Gastrocnemius medialis (tissue), 4 donors: ENCODE measurements at regions not wholly inside any gene's neighbourhood (a gene's known extent, or its start where the extent isn't known, plus 50 kb on each side); places are given as distances from the start of the nearest gene placed in this dataset.

Source experiments
- ATAC-seq, 2 donors: fragments of 150-250 bp; one replicate each; pipeline ENCODE4 v1.9.1; 2016
- DNase-seq, 2 donors: peaks; one replicate each; pipeline ENCODE4 v3.0.0-alpha.2; 2019
- H3K27ac ChIP-seq, 4 donors: fragments of 200-600 bp; sonication (generic); 1 replicate in 1 of 4; 2 replicates in 3 of 4; pipeline ENCODE4 v1.5.1; 2016 to 2018; ENCODE audit warnings: mild to moderate bottlenecking in 2 of 4, moderate library complexity in 1 of 4
- H3K27me3 ChIP-seq, 3 donors: fragments of 200-600 bp; sonication (generic) in 2 of 3; 1 replicate in 1 of 3; 2 replicates in 2 of 3; pipeline versions ENCODE4 v1.5.1 to v1.6.0; 2016 to 2019; ENCODE audit warnings: mild to moderate bottlenecking in 1 of 3, moderate library complexity in 1 of 3
- H3K36me3 ChIP-seq, 2 donors: fragments of 200-600 bp; sonication (generic) in 1 of 2; one replicate each; pipeline ENCODE4 v1.5.1; 2017 to 2018
- H3K4me1 ChIP-seq, 2 donors: fragments of 200-600 bp; sonication (generic) in 1 of 2; one replicate each; pipeline ENCODE4 v1.5.1; 2016 to 2017; ENCODE audit warnings: mild to moderate bottlenecking in 2 of 2
- H3K4me3 ChIP-seq, 4 donors: fragments of 200-600 bp; sonication (generic) in 3 of 4; 1 replicate in 1 of 4; 2 replicates in 3 of 4; pipeline ENCODE4 v1.5.1; 2016 to 2019; ENCODE audit warnings: mild to moderate bottlenecking in 2 of 4
- H3K9me3 ChIP-seq, 3 donors: fragments of 200-600 bp; sonication (generic) in 2 of 3; 1 replicate in 1 of 3; 2 replicates in 2 of 3; pipeline ENCODE4 v1.5.1; 2016 to 2019
- CTCF ChIP-seq, 5 experiments: fragments of 450-650 bp in 3 of 5; fragments of 200-600 bp in 2 of 5; sonication (generic) in 2 of 5; IDR thresholded peaks in 4 of 5; conservative IDR thresholded peaks in 1 of 5; 1 replicate in 4 of 5; 2 replicates in 1 of 5; pipeline ENCODE4 v1.5.1; 2016 to 2019; ENCODE audit warnings: antibody characterized with exemption in 5 of 5, mild to moderate bottlenecking in 3 of 5, moderate library complexity in 3 of 5
- POLR2A ChIP-seq, 2 donors: fragments of 450-650 bp; IDR thresholded peaks; one replicate each; pipeline ENCODE4 v1.6.1; 2017; ENCODE audit warnings: antibody characterized with exemption in 2 of 2, mild to moderate bottlenecking in 2 of 2, moderate library complexity in 2 of 2
- in situ Hi-C, 4 donors: fragments of 200-750 bp; cut with MboI; loops; one replicate each; pipeline versions ENCODE4 v1.15.0 to v1.8.0; 2017; ENCODE audit warnings: low sequenced_read_pairs in 4 of 4
- intact Hi-C: fragments of 100-400 bp; cut with DNase I; formaldehyde crosslinking; loops from one replicate; pipeline ENCODE4 v1.15.1; 2023; ENCODE audit warnings: low total_unique reads

GRCh38 chr20:19821606-19822005, 63.5 kb downstream of the RIN2 start:
- ATAC-seq, result no peak
- in situ Hi-C loops (no loop called here), intact Hi-C loops (loop anchor here (5.0 kb wide), 1 partner anchor 66 kb away; no protein-coding TSS in a partner anchor)
- no peak overlapping the region for H3K4me3 ChIP-seq
- H3K4me1 ChIP-seq, result peaks cover 5 to 27% of the 10 kb centered on the region in 2 donors
- H3K36me3 ChIP-seq, result no peaks in the 10 kb centered on the region
- no peak for DNase-seq
- TF ChIP-seq POLR2A (IDR thresholded peaks at IDR 0.05) (no peak), CTCF (IDR thresholded peaks at IDR 0.05 in 4 of 5, conservative IDR thresholded peaks at IDR 0.05 in 1 of 5) (no peak)
- peak overlapping the region in 1 of 4 donors; percentile 8 for H3K27ac ChIP-seq
- no peaks in the 10 kb centered on the region for H3K27me3 ChIP-seq
- H3K9me3 ChIP-seq, result no peaks in the 10 kb centered on the region

DNA sequence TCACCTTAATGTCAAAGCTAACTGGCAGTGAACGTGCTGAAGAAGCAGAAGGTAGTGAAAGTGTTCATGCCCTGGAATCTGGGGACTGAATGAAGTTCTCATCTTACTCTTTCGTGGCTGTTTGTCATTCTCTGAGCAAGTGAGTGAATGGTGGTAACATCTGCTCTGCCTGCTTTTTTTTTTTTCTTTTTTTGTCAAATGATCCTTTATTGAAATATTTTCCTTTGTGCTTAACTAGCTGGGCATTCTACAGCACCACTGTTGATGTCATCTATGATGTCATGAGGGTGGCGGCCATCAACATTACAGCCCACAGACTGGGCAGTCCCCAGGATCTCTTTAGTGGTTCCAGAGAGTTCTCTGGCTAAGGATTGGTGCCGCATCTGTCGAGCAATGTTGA, 65.2 kb downstream of the RIN2 start:
- no peaks in the 10 kb centered on the region for H3K36me3 ChIP-seq
- H3K4me3 ChIP-seq, result no peak overlapping the region
- no peaks in the 10 kb centered on the region for H3K9me3 ChIP-seq
- DNase-seq, result no peak
- peaks cover 3 to 28% of the 10 kb centered on the region in 2 donors for H3K4me1 ChIP-seq
- H3K27ac ChIP-seq, result peak overlapping the region; percentile 37 to 66 (median 60)
- intact Hi-C loops (loop anchor here (5.0 kb wide), 1 partner anchor 64 kb away; no protein-coding TSS in a partner anchor), in situ Hi-C loops (no loop called here)
- ATAC-seq, result no peak
- TF ChIP-seq CTCF (IDR thresholded peaks at IDR 0.05 in 4 of 5, conservative IDR thresholded peaks at IDR 0.05 in 1 of 5) (no peak), POLR2A (IDR thresholded peaks at IDR 0.05) (no peak)
- no peaks in the 10 kb centered on the region for H3K27me3 ChIP-seq

DNA sequence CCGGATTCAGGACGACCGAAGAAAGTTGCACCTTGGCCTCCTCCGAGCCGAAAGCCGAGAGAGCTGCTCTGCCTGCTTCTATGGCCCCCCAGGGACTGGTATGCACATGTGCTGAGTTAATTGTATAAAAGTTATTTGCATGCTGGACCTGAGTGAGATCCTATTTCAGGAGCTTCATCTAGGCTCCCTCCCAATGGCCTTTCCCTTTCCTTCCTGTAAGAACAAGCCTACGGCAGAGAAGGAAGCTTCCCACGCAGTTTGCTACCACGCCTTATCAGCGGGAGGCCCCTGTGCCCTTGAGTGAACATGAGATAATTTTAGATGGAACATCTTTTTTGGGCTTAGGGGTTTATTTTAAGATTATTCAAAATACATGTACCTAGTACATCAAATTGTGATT, 65.9 kb downstream of the RIN2 start:
- H3K9me3 ChIP-seq, result no peaks in the 10 kb centered on the region
- H3K27ac ChIP-seq, result peak overlapping the region; percentile 41 to 66 (median 60)
- H3K36me3 ChIP-seq, result no peaks in the 10 kb centered on the region
- intact Hi-C loops, result loop anchor here (5.0 kb wide), 1 partner anchor 63 kb away; no protein-coding TSS in a partner anchor
- DNase-seq (no peak), ATAC-seq (peak; percentile 56 to 72)
- H3K4me1 ChIP-seq, result peaks cover 3 to 32% of the 10 kb centered on the region in 2 donors
- peak overlapping the region in 1 of 4 donors; percentile 5 for H3K4me3 ChIP-seq
- no peaks in the 10 kb centered on the region for H3K27me3 ChIP-seq
- TF ChIP-seq POLR2A (IDR thresholded peaks at IDR 0.05) (peak in 1 of 2 donors; percentile 8), CTCF (IDR thresholded peaks at IDR 0.05 in 4 of 5, conservative IDR thresholded peaks at IDR 0.05 in 1 of 5) (no peak)
- in situ Hi-C loops, result no loop called here

GRCh38 chr20:19824861-19825260, 66.8 kb downstream of the RIN2 start:
- H3K36me3 ChIP-seq, result no peaks in the 10 kb centered on the region
- peak overlapping the region; percentile 41 to 54 (median 52) for H3K27ac ChIP-seq
- no peaks in the 10 kb centered on the region for H3K9me3 ChIP-seq
- H3K27me3 ChIP-seq, result no peaks in the 10 kb centered on the region
- peaks cover 3 to 32% of the 10 kb centered on the region in 2 donors for H3K4me1 ChIP-seq
- in situ Hi-C loops (no loop called here), intact Hi-C loops (loop anchor here (5.0 kb wide), 1 partner anchor 62 kb away; no protein-coding TSS in a partner anchor)
- no peak overlapping the region for H3K4me3 ChIP-seq
- no peak for DNase-seq
- no peak for ATAC-seq
- TF ChIP-seq POLR2A (IDR thresholded peaks at IDR 0.05) (no peak), CTCF (IDR thresholded peaks at IDR 0.05 in 4 of 5, conservative IDR thresholded peaks at IDR 0.05 in 1 of 5) (no peak)
